Muscle of leg (tissue), 3 donors: ENCODE measurements at regions not wholly inside any gene's neighbourhood (a gene's known extent, or its start where the extent isn't known, plus 50 kb on each side); places are given as distances from the start of the nearest gene placed in this dataset.

Experiments used
- DNase-seq: peaks from one replicate; pipeline ENCODE4 v3.0.0; 2013
- H3K27ac ChIP-seq: one replicate; pipeline ENCODE4 v1.5.1; 2013; ENCODE audit warnings: mild to moderate bottlenecking, low read length, control low read depth
- H3K27me3 ChIP-seq: one replicate; pipeline ENCODE4 v1.6.1; 2013; ENCODE audit warnings: low read length; ENCODE audit not compliant: control insufficient read depth, insufficient read depth
- H3K36me3 ChIP-seq: one replicate; pipeline ENCODE4 v1.6.1; 2013; ENCODE audit warnings: low read length; ENCODE audit not compliant: control insufficient read depth, insufficient read depth
- H3K4me1 ChIP-seq: one replicate; pipeline ENCODE4 v1.6.1; 2013; ENCODE audit warnings: low read length; ENCODE audit not compliant: control insufficient read depth, insufficient read depth
- H3K4me3 ChIP-seq: one replicate; pipeline ENCODE4 v1.5.1; 2013; ENCODE audit warnings: low read length, control low read depth
- H3K9me3 ChIP-seq: replicated peaks from 2 replicates; pipeline ENCODE4 v1.6.1; 2013; ENCODE audit warnings: low read depth, low read length; ENCODE audit not compliant: control insufficient read depth
- WGBS: methylation state at CpG from one replicate; pipeline ENCODE4 v1.1.5; 2013; ENCODE audit warnings: missing lambda C conversion rate; ENCODE audit not compliant: insufficient coverage; 5-methylcytosine and 5-hydroxymethylcytosine counted together

DNA sequence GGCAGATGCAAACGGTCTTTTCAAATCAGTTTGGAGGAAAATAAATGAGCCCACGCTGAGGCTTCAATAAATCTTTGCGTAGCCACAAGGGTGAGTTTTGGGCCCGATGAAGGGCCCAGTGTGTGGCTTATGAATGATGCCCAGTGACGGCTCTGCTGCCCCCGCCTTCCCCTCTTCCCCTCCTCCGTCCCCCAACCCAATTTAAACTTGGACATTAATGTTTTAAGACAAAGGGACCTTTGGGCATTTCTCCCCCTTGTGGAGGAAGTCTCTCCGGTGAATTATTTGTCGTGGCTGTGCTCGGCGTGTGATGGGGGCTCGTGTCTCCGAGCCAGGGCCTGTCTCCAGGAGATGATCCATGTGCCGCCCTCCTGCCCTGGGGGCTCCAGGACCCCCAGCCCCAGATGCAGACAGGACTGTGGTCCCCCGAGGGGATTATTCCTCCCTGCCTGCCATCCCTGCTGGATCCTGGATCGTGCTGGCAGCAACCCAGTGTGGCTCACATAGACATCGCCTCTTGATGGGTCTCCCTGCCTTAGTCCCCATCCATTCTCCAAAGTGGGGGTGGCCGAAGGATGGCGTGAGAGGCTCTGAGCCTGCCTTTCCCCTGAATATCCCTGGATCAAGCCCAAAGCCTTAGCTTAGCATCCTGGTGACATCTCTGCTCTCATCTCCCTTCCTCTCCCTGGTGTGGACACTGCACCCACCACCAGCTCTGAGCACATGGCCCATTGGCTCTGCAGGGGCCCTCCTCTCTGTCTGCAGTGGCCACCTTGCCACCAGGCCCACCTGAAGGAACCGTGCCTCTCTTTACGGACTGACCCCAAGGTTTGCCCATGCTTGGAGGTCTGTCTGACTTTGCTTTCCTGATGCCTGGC, 56.4 kb downstream of the SMIM38 start:
- WGBS: 42% methylated on average over 9 of the region's 21 CpGs
- DNase-seq: no peak
- H3K27me3 ChIP-seq: peaks cover 6% of the 10 kb centered on the region
- peaks cover 5% of the 10 kb centered on the region for H3K9me3 ChIP-seq
- H3K4me3 ChIP-seq: no peak overlapping the region
- H3K4me1 ChIP-seq: no peaks in the 10 kb centered on the region
- H3K27ac ChIP-seq: no peak overlapping the region
- no peaks in the 10 kb centered on the region for H3K36me3 ChIP-seq

DNA sequence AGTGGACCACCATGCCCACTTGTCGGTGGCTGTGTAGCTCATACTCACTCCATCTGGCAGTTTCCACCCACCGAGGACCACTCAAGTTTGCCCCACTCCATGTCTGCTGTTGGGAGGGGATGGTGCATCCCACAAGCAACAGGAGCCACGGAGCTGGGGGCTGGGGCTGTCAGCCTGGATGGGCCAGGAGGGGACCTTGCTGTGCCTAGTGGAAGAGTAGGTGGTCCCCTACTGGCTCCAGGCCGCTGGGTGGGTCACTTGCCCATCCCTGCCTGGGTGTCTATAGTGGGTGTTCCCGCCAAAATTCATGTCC, 57.0 kb downstream of the SMIM38 start:
- Histone ChIP-seq H3K4me1 (peaks cover 4% of the 10 kb centered on the region), H3K4me3 (no peak overlapping the region), H3K36me3 (no peaks in the 10 kb centered on the region), H3K9me3 (peaks cover 5% of the 10 kb centered on the region), H3K27ac (no peak overlapping the region), H3K27me3 (peaks cover 6% of the 10 kb centered on the region)
- DNase-seq: no peak
- 95% methylated on average over 4 of the region's 5 CpGs for WGBS

DNA sequence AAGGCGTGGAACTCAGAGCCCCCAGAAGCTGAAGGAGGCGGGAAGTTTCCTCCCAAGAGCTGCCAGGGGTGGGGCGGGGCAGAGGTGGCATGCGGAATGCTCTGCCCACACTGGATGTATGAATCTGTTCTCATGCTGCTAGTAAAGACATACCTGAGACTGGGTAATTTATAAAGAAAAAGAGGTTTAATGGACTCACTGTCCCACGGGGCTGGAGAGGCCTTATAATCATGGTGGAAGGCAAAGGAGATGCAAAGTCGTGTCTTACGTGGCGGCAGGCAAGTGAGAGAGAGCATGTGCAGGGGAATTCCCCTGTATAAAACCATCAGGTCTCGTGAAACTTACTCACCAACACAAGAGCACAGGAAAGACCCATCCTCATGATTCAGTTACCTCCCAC, 57.6 kb downstream of the SMIM38 start:
- Histone ChIP-seq H3K27ac (no peak overlapping the region), H3K4me3 (no peak overlapping the region), H3K4me1 (peaks cover 9% of the 10 kb centered on the region), H3K9me3 (peaks cover 2% of the 10 kb centered on the region), H3K27me3 (peaks cover 6% of the 10 kb centered on the region), H3K36me3 (no peaks in the 10 kb centered on the region)
- DNase-seq: no peak
- 80% methylated on average over 3 of the region's 9 CpGs for WGBS

DNA sequence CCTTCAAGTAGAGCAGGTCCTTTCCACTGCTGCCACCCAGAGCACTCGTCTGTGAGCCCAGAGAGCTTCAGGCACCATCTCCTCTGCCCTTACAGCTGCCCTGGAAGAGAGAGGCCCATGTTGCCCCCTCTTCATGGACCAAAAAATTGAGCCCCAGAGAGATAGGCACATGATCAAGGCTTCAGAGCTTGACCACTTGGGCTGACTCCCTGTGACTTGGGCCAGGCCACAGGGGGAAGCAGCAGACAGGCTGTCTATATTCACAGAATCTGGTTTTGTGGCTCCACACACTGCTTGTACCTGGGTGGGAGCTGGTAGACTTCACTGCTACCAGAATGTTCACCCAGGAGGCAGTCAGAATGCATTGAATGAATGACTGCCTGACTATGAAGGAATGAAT, 58.2 kb downstream of the SMIM38 start:
- 100% methylated on average over 1 of the region's 1 CpG for WGBS
- no peaks in the 10 kb centered on the region for H3K36me3 ChIP-seq
- peaks cover 6% of the 10 kb centered on the region for H3K27me3 ChIP-seq
- no peak overlapping the region for H3K27ac ChIP-seq
- no peak overlapping the region for H3K4me3 ChIP-seq
- DNase-seq: no peak
- H3K9me3 ChIP-seq: no peaks in the 10 kb centered on the region
- peaks cover 9% of the 10 kb centered on the region for H3K4me1 ChIP-seq

DNA sequence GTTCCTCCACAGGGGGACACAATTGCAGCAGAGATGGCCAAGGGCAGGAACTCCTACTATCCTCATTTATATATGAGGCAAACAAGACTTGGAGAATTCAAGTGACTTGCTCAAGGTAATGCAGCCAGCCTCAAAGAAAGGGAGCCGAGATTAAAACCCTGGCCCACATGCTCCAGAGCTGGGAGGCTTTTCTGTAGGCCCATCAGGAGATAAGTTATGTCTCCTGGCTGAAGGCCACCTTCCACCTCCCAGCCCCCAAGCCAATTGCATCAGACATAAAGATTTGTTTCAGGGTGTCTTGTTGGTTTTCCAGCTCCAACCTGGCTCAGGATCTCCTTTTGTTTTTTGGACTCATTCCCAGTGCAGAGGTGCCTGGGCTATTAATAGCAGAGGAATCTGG, 59.5 kb downstream of the SMIM38 start:
- no peak for DNase-seq
- Histone ChIP-seq H3K27me3 (peaks cover under 1% of the 10 kb centered on the region), H3K27ac (no peak overlapping the region), H3K4me3 (no peak overlapping the region), H3K4me1 (peaks cover 9% of the 10 kb centered on the region), H3K36me3 (no peaks in the 10 kb centered on the region), H3K9me3 (no peaks in the 10 kb centered on the region)
- 67% methylated on average over 1 of the region's 1 CpG for WGBS

DNA sequence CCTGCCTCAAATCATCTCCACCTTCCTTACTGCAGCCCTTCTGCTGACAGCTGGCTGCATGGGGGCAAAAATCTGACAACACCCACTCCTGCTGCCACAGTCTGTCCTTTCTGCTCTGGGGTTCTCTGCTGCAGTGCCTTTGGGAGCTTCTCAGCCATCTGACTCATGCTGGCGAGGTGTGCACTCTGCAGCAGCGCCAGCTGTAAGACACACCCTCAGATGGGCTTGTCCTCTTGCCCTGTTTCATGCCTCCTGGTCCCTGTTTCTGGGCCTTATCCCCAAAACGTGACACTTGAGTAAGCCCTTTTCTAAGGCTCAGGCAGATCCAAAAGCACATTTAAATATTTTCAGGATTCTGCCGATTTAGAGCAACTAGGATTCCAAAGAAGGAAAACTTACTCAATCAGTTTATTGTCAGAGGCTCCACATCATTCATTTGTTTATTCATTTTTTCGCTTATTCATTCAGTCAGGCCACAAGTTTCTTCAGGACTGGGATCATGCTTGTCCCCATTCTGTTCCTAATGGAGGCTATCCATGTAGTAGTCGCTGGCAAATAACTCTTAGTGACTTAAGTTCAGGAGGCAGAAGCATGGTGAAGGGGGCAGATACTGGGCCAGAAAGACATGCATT, 60.2 kb downstream of the SMIM38 start:
- WGBS: 63% methylated on average over 5 of the region's 6 CpGs
- Histone ChIP-seq H3K36me3 (no peaks in the 10 kb centered on the region), H3K27me3 (no peaks in the 10 kb centered on the region), H3K4me1 (peaks cover 9% of the 10 kb centered on the region), H3K27ac (no peak overlapping the region), H3K9me3 (no peaks in the 10 kb centered on the region), H3K4me3 (no peak overlapping the region)
- no peak for DNase-seq

DNA sequence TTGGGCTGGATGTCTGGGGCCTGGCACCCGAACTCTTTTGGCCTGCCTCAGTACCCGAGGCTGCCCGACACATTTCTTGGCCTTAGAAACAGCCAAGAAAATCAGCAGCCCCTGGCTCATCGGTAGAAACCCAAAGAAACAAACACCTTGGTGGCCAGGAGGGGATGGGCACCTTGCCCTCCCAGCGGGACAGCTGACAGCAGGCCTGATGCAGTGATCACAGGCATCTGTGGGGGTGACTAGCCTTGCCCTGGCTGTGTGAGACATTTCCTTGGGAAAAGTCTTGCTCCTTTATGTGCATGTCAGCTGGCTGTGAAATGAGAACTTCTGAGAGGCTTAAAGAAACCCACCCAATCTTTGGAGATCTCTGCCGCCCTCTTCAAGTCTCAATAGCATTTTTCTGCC, 60.9 kb downstream of the SMIM38 start:
- peaks cover 9% of the 10 kb centered on the region for H3K4me1 ChIP-seq
- H3K4me3 ChIP-seq: no peak overlapping the region
- H3K9me3 ChIP-seq: no peaks in the 10 kb centered on the region
- no peaks in the 10 kb centered on the region for H3K36me3 ChIP-seq
- H3K27me3 ChIP-seq: no peaks in the 10 kb centered on the region
- no peak overlapping the region for H3K27ac ChIP-seq
- WGBS: 76% methylated on average over 5 of the region's 6 CpGs
- DNase-seq: no peak

DNA sequence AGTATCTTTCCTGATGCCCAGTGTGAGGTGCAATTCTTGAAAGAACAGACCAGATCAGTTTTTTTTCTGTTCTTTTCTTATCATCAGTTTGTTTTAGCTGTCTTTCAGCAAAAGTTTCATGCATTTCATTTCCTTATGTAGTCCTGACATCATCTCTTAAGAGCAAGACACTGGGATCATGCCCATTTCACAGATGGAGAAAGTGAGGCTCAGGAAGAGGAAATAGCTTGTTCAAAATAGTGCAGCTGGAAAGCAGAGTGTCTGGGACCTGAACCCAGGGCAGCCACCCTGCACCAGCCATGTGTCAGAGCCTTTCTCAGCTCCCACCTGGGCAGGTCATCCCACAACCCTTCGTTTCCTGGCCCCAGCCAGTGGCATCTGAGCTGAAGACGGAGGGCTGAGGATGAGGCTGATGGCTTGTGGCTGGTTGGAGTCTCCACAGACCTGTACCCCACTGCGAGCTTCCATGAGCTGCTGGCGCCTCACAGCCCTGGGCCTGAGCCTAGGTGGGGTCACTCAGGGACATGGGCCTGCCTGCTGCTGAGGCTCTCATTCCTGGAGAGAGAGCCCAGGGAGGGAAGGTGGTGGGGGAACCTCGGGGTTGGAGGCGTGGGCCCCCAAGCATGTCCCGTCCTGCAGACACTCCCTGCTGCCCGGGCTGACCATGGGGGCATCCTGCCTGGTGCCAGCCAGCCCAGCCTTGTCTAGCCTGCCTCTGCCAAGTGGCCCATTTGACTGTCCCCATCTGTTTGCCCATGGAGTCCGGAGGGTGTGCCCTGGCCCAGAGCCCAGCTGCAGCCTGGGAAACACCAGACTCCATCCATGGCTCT, 61.8 kb downstream of the SMIM38 start:
- H3K27ac ChIP-seq: no peak overlapping the region
- peaks cover 9% of the 10 kb centered on the region for H3K4me1 ChIP-seq
- peak; percentile 48 for DNase-seq
- no peaks in the 10 kb centered on the region for H3K27me3 ChIP-seq
- no peak overlapping the region for H3K4me3 ChIP-seq
- H3K36me3 ChIP-seq: no peaks in the 10 kb centered on the region
- no peaks in the 10 kb centered on the region for H3K9me3 ChIP-seq
- 76% methylated on average over 8 of the region's 9 CpGs for WGBS

DNA sequence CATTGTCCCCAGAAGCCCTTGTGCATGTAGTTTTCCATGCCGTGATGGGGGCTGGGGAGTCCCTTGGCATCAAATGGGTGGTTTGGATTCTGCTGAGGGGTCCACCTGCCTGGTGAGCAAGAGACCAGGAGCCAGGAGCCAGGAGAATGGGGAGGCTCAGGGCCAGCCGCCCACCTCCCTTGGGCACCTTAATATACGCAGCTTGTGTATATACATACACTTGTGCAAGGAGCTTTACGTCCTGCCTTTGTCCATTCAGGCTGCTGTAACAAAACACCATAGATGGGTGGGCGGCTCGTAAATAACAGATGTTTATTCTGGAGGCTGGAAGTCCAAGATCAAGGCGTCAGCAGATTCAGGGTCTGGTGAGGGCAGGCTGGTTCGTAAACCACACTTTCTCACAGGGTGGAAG, 62.5 kb downstream of the SMIM38 start:
- no peaks in the 10 kb centered on the region for H3K9me3 ChIP-seq
- no peak overlapping the region for H3K27ac ChIP-seq
- DNase-seq: no peak
- H3K4me1 ChIP-seq: peaks cover 9% of the 10 kb centered on the region
- H3K4me3 ChIP-seq: no peak overlapping the region
- H3K36me3 ChIP-seq: no peaks in the 10 kb centered on the region
- H3K27me3 ChIP-seq: no peaks in the 10 kb centered on the region
- WGBS: 63% methylated on average over 1 of the region's 8 CpGs
